HG03342 (cell line): ENCODE measurements at regions not wholly inside any gene's neighbourhood (a gene's known extent, or its start where the extent isn't known, plus 50 kb on each side); places are given as distances from the start of the nearest gene placed in this dataset.
"Not testable (repeated sequence)": the region's sequence is repeated elsewhere in the genome, so short reads cannot be mapped to it uniquely, and the experiment has no call there.

ENCODE experiments used
- ATAC-seq: cut with Tn5 transposase; IDR thresholded peaks from one replicate; pipeline ENCODE4 v1.9.1; 2021; ENCODE audit warnings: mild to moderate bottlenecking, moderate library complexity; ENCODE audit not compliant: unreplicated experiment

DNA sequence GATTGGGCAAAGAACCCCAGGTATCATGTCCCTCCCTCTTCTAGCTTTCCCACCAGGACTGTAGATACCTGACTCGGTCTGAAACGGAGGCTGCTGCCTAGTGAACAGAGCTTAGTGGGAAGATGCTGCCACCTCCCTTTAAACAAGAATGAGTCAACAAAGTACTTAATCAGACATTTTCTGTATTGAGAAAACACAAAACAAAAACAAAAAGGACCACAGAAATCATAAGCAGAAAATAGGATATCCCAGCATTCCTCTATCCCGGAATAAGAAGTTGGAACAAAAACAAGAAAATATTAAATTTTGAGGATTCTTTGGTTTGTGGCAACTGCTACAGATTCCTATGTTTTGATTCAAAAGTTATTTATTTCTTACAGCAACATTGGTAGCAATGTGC, 51.7 kb upstream of the COL8A1 start:
- no peak for ATAC-seq

DNA sequence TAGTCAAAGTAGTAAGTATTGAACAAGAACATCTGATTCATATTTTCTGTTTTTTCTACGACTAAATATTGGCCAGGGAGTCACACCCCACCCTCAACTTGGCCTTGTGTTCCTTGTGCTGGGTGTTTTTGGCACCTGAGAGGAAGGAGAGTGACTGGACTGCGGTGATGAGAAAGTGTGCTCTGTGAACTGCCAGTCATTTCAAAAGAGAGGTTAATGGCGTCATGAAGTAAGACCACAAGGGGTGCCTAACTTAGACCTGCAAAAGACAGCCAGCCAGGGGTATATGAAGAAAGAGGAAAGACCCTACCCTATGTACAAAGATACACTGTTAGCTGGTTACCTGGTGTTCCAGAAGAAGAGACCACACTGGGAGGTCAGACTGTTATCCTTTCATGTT, 58.4 kb upstream of the COL8A1 start:
- no peak for ATAC-seq

GRCh38 chr3:99579246-99579645, 59.1 kb upstream of the COL8A1 start:
- no peak for ATAC-seq

GRCh38 chr3:99578339-99578970, 59.9 kb upstream of the COL8A1 start:
- no peak for ATAC-seq

- ATAC-seq, result no peak
Measured at GRCh38 chr3:99576904-99577559, 61.4 kb upstream of the COL8A1 start.

DNA sequence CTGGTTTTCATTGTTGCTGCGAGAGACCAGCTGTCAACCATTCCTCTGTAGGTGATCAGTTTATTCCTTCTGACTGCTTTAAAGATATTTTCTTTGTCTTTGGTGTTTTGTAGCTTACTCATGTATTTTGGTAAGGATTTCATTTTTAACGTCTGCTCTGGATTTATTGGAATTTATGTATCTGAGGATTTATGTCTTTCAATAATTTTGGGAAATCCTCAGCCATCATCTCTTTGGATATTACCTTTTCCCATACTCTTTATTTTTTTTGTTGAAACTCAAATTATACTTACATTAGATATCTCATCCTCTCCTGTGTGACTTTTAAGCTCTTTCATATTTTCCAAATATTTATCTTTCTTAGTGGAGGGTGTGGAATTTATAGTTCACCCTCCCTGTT, 62.7 kb upstream of the COL8A1 start:
- no peak for ATAC-seq

- no peak for ATAC-seq
Measured at GRCh38 chr3:99570061-99570460, 68.3 kb upstream of the COL8A1 start.

- no peak for ATAC-seq
Measured at GRCh38 chr3:99568663-99569335, 69.6 kb upstream of the COL8A1 start.

- ATAC-seq, result no peak
Measured at GRCh38 chr3:99565331-99565730, 73.1 kb upstream of the COL8A1 start.

DNA sequence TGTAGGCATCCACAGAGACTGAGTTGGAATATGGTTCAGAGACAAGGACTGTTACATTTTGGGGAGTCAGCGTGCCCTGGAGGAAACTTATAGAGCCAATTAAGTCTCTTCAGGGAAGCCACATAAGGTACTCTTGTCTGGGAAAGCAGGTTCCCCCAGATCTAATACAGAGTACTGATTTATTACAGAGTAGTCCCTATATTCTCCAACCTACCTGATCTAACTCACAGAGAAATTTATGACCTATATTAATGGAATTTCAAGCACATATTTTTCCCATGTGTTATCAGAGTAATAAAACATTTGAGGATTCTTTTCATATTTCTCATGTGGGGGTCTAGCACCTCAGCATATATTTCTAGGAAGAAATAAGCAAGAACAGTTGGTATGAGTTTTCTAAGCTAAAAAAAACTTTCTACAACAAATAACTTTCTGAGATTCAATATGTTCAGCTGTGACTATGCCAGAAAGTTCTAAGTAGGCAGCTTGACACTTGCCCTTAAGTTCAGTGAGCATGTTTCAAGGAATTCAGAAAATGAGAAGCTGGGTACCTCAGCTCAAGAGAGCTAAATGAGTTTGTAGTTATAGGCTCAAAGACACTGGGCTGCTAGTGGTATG, 75.3 kb upstream of the COL8A1 start:
- no peak for ATAC-seq

DNA sequence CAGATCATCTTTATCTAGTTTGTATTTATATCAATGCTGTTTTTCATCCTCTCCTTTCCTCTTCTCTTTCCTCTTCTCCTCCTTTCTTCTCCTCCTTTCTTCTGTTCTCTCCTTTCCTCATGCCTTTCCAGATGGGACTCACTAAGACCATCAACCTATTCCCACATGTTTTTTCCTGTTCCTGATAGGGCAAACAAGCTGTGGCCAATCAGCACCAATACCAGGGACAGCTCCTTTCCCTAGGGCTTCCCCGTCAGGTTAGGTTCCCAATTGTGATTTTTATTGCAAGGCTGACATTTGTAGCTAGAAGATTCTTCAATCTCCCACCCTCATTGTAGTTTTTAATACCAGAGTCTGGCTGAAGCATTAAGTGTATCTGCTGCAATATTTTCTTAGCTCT, 76.3 kb upstream of the COL8A1 start:
- ATAC-seq, result no peak

- no peak for ATAC-seq
Measured at GRCh38 chr3:99561056-99561455, 77.3 kb upstream of the COL8A1 start.

DNA sequence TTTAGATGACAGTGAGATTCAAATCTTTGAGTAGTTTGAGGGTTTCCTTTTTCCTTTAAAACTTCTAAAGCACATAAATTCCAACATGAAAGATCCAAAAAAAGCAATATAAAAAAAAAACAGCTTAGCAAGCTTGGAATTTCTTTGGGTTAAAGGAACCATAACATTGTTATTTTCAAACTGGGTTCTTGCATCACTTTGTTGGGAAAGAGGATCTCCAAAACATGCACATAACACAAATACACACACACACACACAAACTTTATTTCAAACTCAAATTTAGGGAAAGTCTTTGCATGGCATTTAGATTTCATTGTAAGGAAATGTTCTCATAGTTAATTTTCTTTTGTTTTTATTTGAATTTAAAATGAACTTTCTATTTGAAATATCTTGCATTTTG, 79.2 kb upstream of the COL8A1 start:
- ATAC-seq, result no peak

- not testable (repeated sequence) for ATAC-seq
Measured at GRCh38 chr3:99555885-99556284, 82.5 kb upstream of the COL8A1 start.

DNA sequence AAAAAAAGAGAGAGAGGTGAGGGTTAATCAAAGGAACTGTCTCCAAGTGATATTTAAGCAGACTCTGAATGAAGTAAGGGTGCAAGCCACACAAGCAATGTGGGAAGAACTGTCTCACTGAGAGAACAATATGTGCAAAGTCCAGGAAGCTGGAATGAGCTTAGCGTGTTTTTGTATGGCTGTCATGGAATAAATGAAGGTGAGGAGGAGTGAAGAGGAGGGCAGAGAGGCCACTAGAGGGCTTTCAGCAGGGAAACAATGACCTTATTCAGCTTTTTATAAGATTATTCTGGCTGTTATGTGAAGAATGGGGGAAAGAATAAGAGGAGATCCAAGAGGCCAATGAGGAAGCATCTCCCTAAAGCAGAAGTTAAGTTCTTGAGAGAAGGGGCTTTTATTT, 86.9 kb upstream of the COL8A1 start:
- no peak for ATAC-seq

GRCh38 chr3:99549957-99550603, 88.3 kb upstream of the COL8A1 start:
- no peak for ATAC-seq

DNA sequence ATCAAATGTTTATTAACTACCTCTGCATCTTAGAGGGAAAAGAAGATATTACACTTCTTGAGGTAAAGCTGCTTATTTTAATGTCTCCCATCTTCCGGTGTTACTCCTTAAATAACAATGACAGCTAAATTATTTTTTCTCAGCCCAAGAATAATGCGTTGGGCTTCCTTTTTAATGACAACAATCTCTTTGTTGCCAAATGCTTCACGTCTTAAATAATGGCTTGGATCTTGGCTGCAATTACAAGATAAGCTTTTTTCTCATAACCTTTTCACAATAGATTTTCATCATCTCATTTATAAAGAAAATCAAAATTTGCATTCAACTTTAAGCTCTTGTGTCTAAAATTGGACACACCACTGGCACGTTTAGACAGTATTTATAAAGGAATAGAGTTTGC, 89.2 kb upstream of the COL8A1 start:
- no peak for ATAC-seq

- ATAC-seq, result no peak
Measured at GRCh38 chr3:99548674-99549073, 89.7 kb upstream of the COL8A1 start.

GRCh38 chr3:99545941-99546580, 92.3 kb upstream of the COL8A1 start:
- no peak for ATAC-seq

DNA sequence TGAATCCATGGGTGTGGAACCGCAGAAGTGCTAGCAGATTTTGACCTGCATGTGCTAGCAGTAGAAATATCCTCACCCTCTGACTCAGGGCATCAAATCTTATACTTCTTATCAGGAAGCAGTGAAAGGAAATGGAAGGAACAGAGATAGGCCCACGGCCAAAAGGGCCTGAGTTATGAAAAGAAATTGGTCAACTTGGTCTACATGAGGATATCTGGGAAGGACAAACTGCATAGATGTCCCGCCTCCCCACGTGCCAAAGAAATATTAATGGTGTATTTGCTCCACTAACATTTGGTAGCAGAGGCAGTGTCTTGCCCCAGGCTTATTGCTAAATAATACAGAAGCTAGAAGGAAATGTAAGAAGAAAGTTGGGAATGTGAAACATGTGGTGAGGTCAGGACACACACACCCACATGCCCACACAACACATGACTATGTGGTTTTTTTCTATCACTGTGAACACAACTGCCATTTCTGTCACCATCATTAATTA, 93.6 kb upstream of the COL8A1 start:
- ATAC-seq, result no peak

DNA sequence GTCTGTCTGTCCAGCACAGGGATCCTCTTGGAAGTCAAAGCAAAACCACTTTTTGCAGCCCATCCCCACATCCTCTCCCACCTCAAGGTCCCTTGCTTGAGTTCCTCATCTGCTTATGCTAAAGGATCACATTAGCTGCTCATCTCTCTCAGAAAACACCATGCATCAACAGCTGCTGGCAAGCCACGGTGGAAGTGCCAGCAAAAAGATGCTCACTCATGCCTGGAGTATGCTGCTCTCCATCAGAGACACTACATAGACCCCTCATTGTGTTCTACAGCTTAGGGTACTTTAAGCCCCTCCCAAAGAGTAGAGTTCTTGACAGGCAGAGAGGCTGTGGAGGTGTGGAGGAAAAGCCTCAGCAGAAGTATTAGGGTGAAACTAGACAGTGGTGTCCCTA, 94.6 kb upstream of the COL8A1 start:
- no peak for ATAC-seq
